HG03460 (cell line): ENCODE measurements at regions not wholly inside any gene's neighbourhood (a gene's known extent, or its start where the extent isn't known, plus 50 kb on each side); places are given as distances from the start of the nearest gene placed in this dataset.
A peak's percentile ranks its signal among the peaks of the same experiment; 100 is the strongest.

Source experiments
- ATAC-seq: cut with Tn5 transposase; IDR thresholded peaks from one replicate; pipeline ENCODE4 v1.9.1; 2021; ENCODE audit not compliant: unreplicated experiment

GRCh38 chr7:10222976-10223375 is 750.7 kb upstream of the PHF14 start:
- no peak for ATAC-seq

GRCh38 chr7:10225275-10225674 is 748.4 kb upstream of the PHF14 start:
- no peak for ATAC-seq

GRCh38 chr7:10237306-10237705 is 736.4 kb upstream of the PHF14 start:
- ATAC-seq = no peak

GRCh38 chr7:10238641-10239040 is 735.0 kb upstream of the PHF14 start:
- ATAC-seq = no peak

GRCh38 chr7:10239695-10240345 is 733.9 kb upstream of the PHF14 start:
- no peak for ATAC-seq

GRCh38 chr7:10245406-10245805 is 728.3 kb upstream of the PHF14 start:
- no peak for ATAC-seq

GRCh38 chr7:10257438-10257837 is 716.2 kb upstream of the PHF14 start:
- ATAC-seq = no peak

GRCh38 chr7:10266976-10267375 is 706.7 kb upstream of the PHF14 start:
- ATAC-seq = no peak

- no peak for ATAC-seq
Observed at GRCh38 chr7:10268034-10268433, 705.6 kb upstream of the PHF14 start.

- no peak for ATAC-seq
Observed at GRCh38 chr7:10282909-10283308, 690.8 kb upstream of the PHF14 start.

GRCh38 chr7:10284001-10284400 is 689.7 kb upstream of the PHF14 start:
- no peak for ATAC-seq

- no peak for ATAC-seq
Observed at GRCh38 chr7:10299384-10299783, 674.3 kb upstream of the PHF14 start.

GRCh38 chr7:10300577-10300976 is 673.1 kb upstream of the PHF14 start:
- ATAC-seq = no peak

GRCh38 chr7:10308276-10308675 is 665.4 kb upstream of the PHF14 start:
- ATAC-seq = no peak

GRCh38 chr7:10312942-10313341 is 660.7 kb upstream of the PHF14 start:
- ATAC-seq = no peak

- ATAC-seq = no peak
Observed at GRCh38 chr7:10315881-10316280, 657.8 kb upstream of the PHF14 start.

GRCh38 chr7:10316488-10316887 is 657.2 kb upstream of the PHF14 start:
- no peak for ATAC-seq

GRCh38 chr7:10325395-10325794 is 648.3 kb upstream of the PHF14 start:
- ATAC-seq = no peak

- peak; percentile 75 for ATAC-seq
Observed at GRCh38 chr7:10343108-10343507, 630.6 kb upstream of the PHF14 start.

- ATAC-seq = no peak
Observed at GRCh38 chr7:10346032-10346431, 627.6 kb upstream of the PHF14 start.

- ATAC-seq = no peak
Observed at GRCh38 chr7:10355816-10356215, 617.9 kb upstream of the PHF14 start.

GRCh38 chr7:10360050-10360449 is 613.6 kb upstream of the PHF14 start:
- ATAC-seq = no peak

- ATAC-seq = no peak
Observed at GRCh38 chr7:10401793-10402192, 571.9 kb upstream of the PHF14 start.
